Upper lobe of left lung (tissue), 6 donors: ENCODE measurements at regions not wholly inside any gene's neighbourhood (a gene's known extent, or its start where the extent isn't known, plus 50 kb on each side); places are given as distances from the start of the nearest gene placed in this dataset.
A peak's percentile ranks its signal among the peaks of the same experiment; 100 is the strongest.

Experiments
- ATAC-seq, 2 donors: fragments of 200-7000 bp; cut with Tn5 transposase; one replicate each; pipeline ENCODE4 v1.9.1; 2022; ENCODE audit warnings: mild to moderate bottlenecking in 2 of 2, moderate library complexity in 2 of 2; ENCODE audit not compliant: low FRiP score in 2 of 2
- DNase-seq, 2 donors: peaks; one replicate each; pipeline ENCODE4 v3.0.0-alpha.2; 2019 to 2020
- H3K27ac ChIP-seq, 4 donors: fragments of 200-600 bp; sonication (generic); one replicate each; pipeline ENCODE4 v1.5.1; 2016 to 2019
- H3K27me3 ChIP-seq, 4 donors: fragments of 200-600 bp; sonication (generic); one replicate each; pipeline ENCODE4 v1.5.1; 2017 to 2019
- H3K36me3 ChIP-seq, 4 donors: fragments of 200-600 bp; sonication (generic); one replicate each; pipeline ENCODE4 v1.5.1; 2016 to 2019
- H3K4me1 ChIP-seq, 4 donors: fragments of 200-600 bp; sonication (generic); one replicate each; pipeline ENCODE4 v1.5.1; 2018 to 2019
- H3K4me3 ChIP-seq, 4 donors: fragments of 200-600 bp; sonication (generic); one replicate each; pipeline ENCODE4 v1.5.1; 2017 to 2019; ENCODE audit warnings: mild to moderate bottlenecking in 2 of 4, moderate library complexity in 1 of 4
- H3K9me3 ChIP-seq, 4 donors: fragments of 200-600 bp; sonication (generic); one replicate each; pipeline ENCODE4 v1.5.1; 2018 to 2019
- CTCF ChIP-seq, 6 experiments: fragments of 450-650 bp in 4 of 6; fragments of 200-600 bp in 2 of 6; sonication (generic) in 2 of 6; IDR thresholded peaks; one replicate each; pipeline ENCODE4 v1.5.1; 2016 to 2019; ENCODE audit warnings: antibody characterized with exemption in 6 of 6
- EP300 ChIP-seq, 4 donors: sonication (generic); formaldehyde crosslinking; IDR thresholded peaks; one replicate each; pipeline ENCODE4 v1.5.1; 2017; ENCODE audit warnings: antibody characterized with exemption in 4 of 4, control low read depth in 2 of 4
- POLR2A ChIP-seq, 4 donors: fragments of 450-650 bp; IDR thresholded peaks; one replicate each; pipeline ENCODE4 v1.5.1; 2016 to 2017; ENCODE audit warnings: antibody characterized with exemption in 4 of 4, mild to moderate bottlenecking in 2 of 4
- POLR2AphosphoS5 ChIP-seq, 2 donors: sonication (generic); formaldehyde crosslinking; IDR thresholded peaks; one replicate each; pipeline ENCODE4 v1.5.1; 2017; ENCODE audit warnings: antibody characterized with exemption in 2 of 2
- WGBS, 2 donors: methylation state at CpG; one replicate each; pipeline ENCODE4 v1.1.5; 2017 to 2018; 5-methylcytosine and 5-hydroxymethylcytosine counted together
- donor health status: DM: no; HTN: no; CAD: no; lungs with moderate emphysema.
- donor health status: DM: no; HTN: yes; CAD: no; lungs with severe emphysema.

- ATAC-seq (no peak), DNase-seq (no peak)
- Histone ChIP-seq H3K4me1 (peaks cover 0 to 31% (median 5%) of the 10 kb centered on the region in 4 donors), H3K27ac (no peak overlapping the region), H3K27me3 (no peaks in the 10 kb centered on the region), H3K36me3 (no peaks in the 10 kb centered on the region), H3K4me3 (no peak overlapping the region), H3K9me3 (no peaks in the 10 kb centered on the region)
- no peak for TF ChIP-seq POLR2AphosphoS5 (IDR thresholded peaks at IDR 0.05)
- TF ChIP-seq CTCF (IDR thresholded peaks at IDR 0.05): no peak
- TF ChIP-seq POLR2A (IDR thresholded peaks at IDR 0.05): no peak
- no peak for TF ChIP-seq EP300 (IDR thresholded peaks at IDR 0.05)
- 86 to 91% methylated on average over 4 of the region's 4 CpGs for WGBS, 2 donors
Measured at GRCh38 chr7:42347616-42348015, 110.6 kb upstream of the GLI3 start.

GRCh38 chr7:42345478-42346299 lies 108.7 kb upstream of the GLI3 start:
- Histone ChIP-seq H3K4me3 (no peak overlapping the region), H3K4me1 (peaks cover 0 to 21% (median 2%) of the 10 kb centered on the region in 4 donors), H3K36me3 (no peaks in the 10 kb centered on the region), H3K9me3 (no peaks in the 10 kb centered on the region), H3K27ac (no peak overlapping the region), H3K27me3 (no peaks in the 10 kb centered on the region)
- DNase-seq (no peak), ATAC-seq (no peak)
- 61 to 67% methylated on average over 1 of the region's 1 CpG for WGBS, 2 donors
- TF ChIP-seq EP300 (IDR thresholded peaks at IDR 0.05) (no peak), POLR2AphosphoS5 (IDR thresholded peaks at IDR 0.05) (no peak), CTCF (IDR thresholded peaks at IDR 0.05) (no peak), POLR2A (IDR thresholded peaks at IDR 0.05) (no peak)

- Histone ChIP-seq H3K27ac (no peak overlapping the region), H3K4me1 (peaks cover 0 to 21% (median 2%) of the 10 kb centered on the region in 4 donors), H3K27me3 (no peaks in the 10 kb centered on the region), H3K9me3 (no peaks in the 10 kb centered on the region), H3K36me3 (no peaks in the 10 kb centered on the region), H3K4me3 (no peak overlapping the region)
- 39 to 58% methylated on average over 3 of the region's 3 CpGs for WGBS, 2 donors
- TF ChIP-seq CTCF (IDR thresholded peaks at IDR 0.05) (no peak), EP300 (IDR thresholded peaks at IDR 0.05) (peak in 1 of 4 donors; percentile 46), POLR2AphosphoS5 (IDR thresholded peaks at IDR 0.05) (no peak)
- peak in 1 of 2 donors; percentile 83 for ATAC-seq
- DNase-seq: peak in 1 of 2 donors; percentile 57
Measured at GRCh38 chr7:42344198-42344755, 107.3 kb upstream of the GLI3 start.

GRCh38 chr7:42342381-42342780 lies 105.4 kb upstream of the GLI3 start:
- Histone ChIP-seq H3K4me1 (peaks cover 0 to 21% (median 2%) of the 10 kb centered on the region in 4 donors), H3K4me3 (no peak overlapping the region), H3K27ac (no peak overlapping the region), H3K36me3 (no peaks in the 10 kb centered on the region), H3K27me3 (no peaks in the 10 kb centered on the region), H3K9me3 (no peaks in the 10 kb centered on the region)
- WGBS, 2 donors: 56 to 78% methylated on average over 3 of the region's 3 CpGs
- ATAC-seq (no peak), DNase-seq (no peak)
- TF ChIP-seq EP300 (IDR thresholded peaks at IDR 0.05): no peak
- no peak for TF ChIP-seq POLR2A (IDR thresholded peaks at IDR 0.05)
- no peak for TF ChIP-seq CTCF (IDR thresholded peaks at IDR 0.05)
- no peak for TF ChIP-seq POLR2AphosphoS5 (IDR thresholded peaks at IDR 0.05)
